Mesenchymal stem cell (in vitro differentiated cells and primary cell): ENCODE measurements at regions not wholly inside any gene's neighbourhood (a gene's known extent, or its start where the extent isn't known, plus 50 kb on each side); places are given as distances from the start of the nearest gene placed in this dataset.

Source experiments
- DNase-seq: peaks from one replicate; pipeline ENCODE4 v3.0.0-alpha.2; 2013
- H2AFZ ChIP-seq: one replicate; pipeline ENCODE4 v1.6.1; 2013; ENCODE audit warnings: low read depth, mild to moderate bottlenecking, control low read depth, inconsistent platforms, low read length, moderate library complexity
- H2AK5ac ChIP-seq: 2 replicates; pipeline ENCODE4 v1.6.1; 2013; ENCODE audit warnings: low read length, moderate library complexity, mild to moderate bottlenecking, inconsistent platforms; ENCODE audit not compliant: severe bottlenecking
- H2BK120ac ChIP-seq: one replicate; pipeline ENCODE4 v1.6.1; 2013; ENCODE audit warnings: low read depth, mild to moderate bottlenecking, inconsistent platforms, low read length, moderate library complexity
- H2BK12ac ChIP-seq, 2 experiments: one replicate each; pipeline ENCODE4 v1.6.1; 2013; ENCODE audit warnings: inconsistent platforms in 2 of 2, low read length in 2 of 2, mild to moderate bottlenecking in 2 of 2, moderate library complexity in 2 of 2, control low read depth in 1 of 2
- H2BK15ac ChIP-seq: one replicate; pipeline ENCODE4 v1.6.1; 2013; ENCODE audit warnings: mild to moderate bottlenecking, low read depth, inconsistent platforms; ENCODE audit not compliant: poor library complexity, severe bottlenecking
- H2BK5ac ChIP-seq: 2 replicates; pipeline ENCODE4 v1.6.1; 2013; ENCODE audit warnings: low read depth, mild to moderate bottlenecking, low read length, control low read depth, inconsistent platforms; ENCODE audit not compliant: poor library complexity, severe bottlenecking
- H3K14ac ChIP-seq, 2 experiments: one replicate each; pipeline ENCODE4 v1.6.1; 2013; ENCODE audit warnings: inconsistent platforms in 2 of 2, low read length in 2 of 2, control low read depth in 1 of 2, mild to moderate bottlenecking in 1 of 2, moderate library complexity in 1 of 2
- H3K18ac ChIP-seq, 2 experiments: one replicate each; pipeline ENCODE4 v1.6.1; 2013; ENCODE audit warnings: inconsistent platforms in 2 of 2, low read length in 2 of 2, control low read depth in 1 of 2, low read depth in 1 of 2, mild to moderate bottlenecking in 1 of 2
- H3K23ac ChIP-seq, 2 experiments: one replicate each; pipeline ENCODE4 v1.6.1; 2013; ENCODE audit warnings: inconsistent platforms in 2 of 2, low read length in 2 of 2, mild to moderate bottlenecking in 2 of 2, moderate library complexity in 2 of 2, control low read depth in 1 of 2
- H3K27ac ChIP-seq: 2 replicates; pipeline ENCODE4 v1.5.1; 2013; ENCODE audit warnings: mild to moderate bottlenecking, moderate library complexity, low read length, control low read depth, inconsistent platforms; ENCODE audit not compliant: poor library complexity, severe bottlenecking
- H3K27me3 ChIP-seq, 2 experiments: 2 replicates each; pipeline versions ENCODE4 v1.6.1 to v1.7.0; 2013; ENCODE audit warnings: low read length in 2 of 2, mild to moderate bottlenecking in 2 of 2, moderate library complexity in 2 of 2, control low read depth in 1 of 2, inconsistent platforms in 1 of 2; ENCODE audit not compliant: control insufficient read depth in 1 of 2, insufficient read depth in 1 of 2
- H3K36me3 ChIP-seq, 2 experiments: 2 replicates each; pipeline versions ENCODE4 v1.6.1 to v1.7.0; 2013; ENCODE audit warnings: low read length in 2 of 2, control low read depth in 1 of 2, inconsistent platforms in 1 of 2, low read depth in 1 of 2, mild to moderate bottlenecking in 1 of 2; ENCODE audit not compliant: insufficient read depth in 2 of 2, control insufficient read depth in 1 of 2
- H3K4ac ChIP-seq, 2 experiments: one replicate each; pipeline ENCODE4 v1.6.1; 2013; ENCODE audit warnings: inconsistent platforms in 2 of 2, low read length in 2 of 2, mild to moderate bottlenecking in 2 of 2, moderate library complexity in 2 of 2, control low read depth in 1 of 2, low read depth in 1 of 2
- H3K4me1 ChIP-seq: 2 replicates; pipeline ENCODE4 v1.6.1; 2013; ENCODE audit warnings: low read depth, low read length, control low read depth; ENCODE audit not compliant: control insufficient read depth, insufficient read depth
- H3K4me2 ChIP-seq: 2 replicates; pipeline ENCODE4 v1.6.1; 2013; ENCODE audit warnings: low read length, mild to moderate bottlenecking, inconsistent platforms; ENCODE audit not compliant: poor library complexity, severe bottlenecking
- H3K4me3 ChIP-seq, 2 experiments: 2 replicates each; pipeline versions ENCODE4 v1.5.1 to v1.7.0; 2013; ENCODE audit warnings: low read length in 2 of 2, mild to moderate bottlenecking in 2 of 2, control low read depth in 1 of 2, low read depth in 1 of 2; ENCODE audit not compliant: insufficient read depth in 1 of 2
- H3K79me1 ChIP-seq: replicated peaks from 2 replicates; pipeline ENCODE4 v1.6.1; 2013; ENCODE audit warnings: mild to moderate bottlenecking, control low read depth, low read length, inconsistent platforms; ENCODE audit not compliant: poor library complexity, severe bottlenecking
- H3K9ac ChIP-seq: 2 replicates; pipeline ENCODE4 v1.7.0; 2013; ENCODE audit warnings: mild to moderate bottlenecking, low read length, moderate library complexity
- H3K9me3 ChIP-seq: 2 replicates; pipeline ENCODE4 v1.7.0; 2013; ENCODE audit warnings: mild to moderate bottlenecking, low read length; ENCODE audit not compliant: control insufficient read depth
- H4K8ac ChIP-seq: one replicate; pipeline ENCODE4 v1.6.1; 2013; ENCODE audit warnings: inconsistent platforms, mild to moderate bottlenecking, low read length, moderate library complexity
- H4K91ac ChIP-seq: one replicate; pipeline ENCODE4 v1.6.1; 2013; ENCODE audit warnings: mild to moderate bottlenecking, low read length, inconsistent platforms
- WGBS: methylation state at CpG from one replicate; pipeline ENCODE4 v1.1.7; 2013; ENCODE audit warnings: mixed read lengths; 5-methylcytosine and 5-hydroxymethylcytosine counted together

GRCh38 chr5:56481428-56482357 lies 248.6 kb upstream of the ANKRD55 start:
- Histone ChIP-seq H2BK120ac (peak overlapping the region; percentile 98), H3K4ac (peak overlapping the region; percentile 89 to 96), H2AK5ac (peak overlapping the region; percentile 75), H3K18ac (peak overlapping the region; percentile 47 to 99), H3K4me2 (peak overlapping the region; percentile 67), H3K36me3 (no peaks in the 10 kb centered on the region), H2BK5ac (peak overlapping the region; percentile 81), H3K9me3 (no peaks in the 10 kb centered on the region), H3K23ac (peak overlapping the region in 1 of 2 experiments; percentile 83), H4K91ac (peak overlapping the region; percentile 94), H4K8ac (peak overlapping the region; percentile 92), H3K4me1 (peaks cover 13% of the 10 kb centered on the region), H3K79me1 (peaks cover 2% of the 10 kb centered on the region), H3K27me3 (peaks cover 0 to 3% of the 10 kb centered on the region in 2 experiments), H3K4me3 (peak overlapping the region; percentile 58 to 83), H3K9ac (peak overlapping the region; percentile 86), H2AFZ (peak overlapping the region; percentile 77), H2BK12ac (peak overlapping the region; percentile 81 to 93), H2BK15ac (peak overlapping the region; percentile 19), H3K27ac (peak overlapping the region; percentile 8), H3K14ac (peak overlapping the region in 1 of 2 experiments; percentile 98)
- 25% methylated on average over 18 of the region's 26 CpGs for WGBS
- peak; percentile 71 for DNase-seq

DNA sequence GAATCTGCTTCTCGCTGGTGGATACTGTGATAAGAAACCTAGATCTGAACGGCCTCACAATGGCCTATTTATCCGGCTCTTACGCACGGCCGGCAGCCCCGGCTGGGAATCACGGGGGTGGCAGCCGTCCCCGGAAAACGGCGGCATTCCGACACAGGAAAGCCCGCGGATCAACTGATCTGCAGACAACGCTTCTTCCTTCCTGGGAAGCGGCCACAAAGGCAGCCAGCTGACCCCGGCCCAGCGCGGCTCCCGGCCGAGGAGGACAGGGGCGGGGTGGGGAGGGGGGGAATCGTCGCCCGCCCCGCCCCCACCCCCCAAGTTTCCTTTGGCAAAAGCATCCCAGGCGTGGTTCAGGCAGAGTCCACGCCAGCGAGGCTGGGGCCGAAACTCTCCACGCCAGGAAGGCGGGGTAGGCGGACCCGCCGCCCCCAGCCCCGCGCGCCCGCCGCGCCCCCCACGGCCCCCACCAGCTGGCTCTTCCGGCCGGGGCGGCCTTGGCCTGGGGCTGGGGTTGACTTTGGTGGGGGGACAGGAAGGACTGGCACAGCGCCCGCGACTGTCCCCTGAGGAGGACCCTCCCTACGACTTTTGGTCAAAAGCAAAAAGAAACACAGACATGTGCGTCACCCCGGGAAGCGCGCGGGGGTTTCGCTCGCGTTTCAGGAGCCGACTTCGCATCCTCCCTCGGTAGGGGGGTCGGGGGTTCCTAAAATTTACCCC lies 247.7 kb upstream of the ANKRD55 start:
- H2BK15ac ChIP-seq: peak overlapping the region; percentile 77
- peak overlapping the region; percentile 36 for H2AFZ ChIP-seq
- H3K4me2 ChIP-seq: peak overlapping the region; percentile 67
- peaks cover 17% of the 10 kb centered on the region for H3K4me1 ChIP-seq
- H3K4ac ChIP-seq: peak overlapping the region; percentile 89 to 98
- peak overlapping the region in 1 of 2 experiments; percentile 81 for H3K14ac ChIP-seq
- no peaks in the 10 kb centered on the region for H3K9me3 ChIP-seq
- peaks cover 2% of the 10 kb centered on the region for H3K79me1 ChIP-seq
- H3K18ac ChIP-seq: peak overlapping the region; percentile 79 to 84
- WGBS: under 1% methylated on average over 44 of the region's 62 CpGs
- H3K36me3 ChIP-seq: no peaks in the 10 kb centered on the region
- peak overlapping the region in 1 of 2 experiments; percentile 55 for H3K23ac ChIP-seq
- H2BK12ac ChIP-seq: peak overlapping the region; percentile 7 to 77
- peak overlapping the region; percentile 58 to 83 for H3K4me3 ChIP-seq
- H4K91ac ChIP-seq: peak overlapping the region; percentile 85
- peak; percentile 76 for DNase-seq
- peak overlapping the region; percentile 80 for H2BK5ac ChIP-seq
- H2AK5ac ChIP-seq: peak overlapping the region; percentile 36
- H3K9ac ChIP-seq: peak overlapping the region; percentile 86
- H3K27me3 ChIP-seq: peaks cover 0 to 3% of the 10 kb centered on the region in 2 experiments
- peak overlapping the region; percentile 95 for H4K8ac ChIP-seq
- peak overlapping the region; percentile 98 for H2BK120ac ChIP-seq
- H3K27ac ChIP-seq: peak overlapping the region; percentile 69

DNA sequence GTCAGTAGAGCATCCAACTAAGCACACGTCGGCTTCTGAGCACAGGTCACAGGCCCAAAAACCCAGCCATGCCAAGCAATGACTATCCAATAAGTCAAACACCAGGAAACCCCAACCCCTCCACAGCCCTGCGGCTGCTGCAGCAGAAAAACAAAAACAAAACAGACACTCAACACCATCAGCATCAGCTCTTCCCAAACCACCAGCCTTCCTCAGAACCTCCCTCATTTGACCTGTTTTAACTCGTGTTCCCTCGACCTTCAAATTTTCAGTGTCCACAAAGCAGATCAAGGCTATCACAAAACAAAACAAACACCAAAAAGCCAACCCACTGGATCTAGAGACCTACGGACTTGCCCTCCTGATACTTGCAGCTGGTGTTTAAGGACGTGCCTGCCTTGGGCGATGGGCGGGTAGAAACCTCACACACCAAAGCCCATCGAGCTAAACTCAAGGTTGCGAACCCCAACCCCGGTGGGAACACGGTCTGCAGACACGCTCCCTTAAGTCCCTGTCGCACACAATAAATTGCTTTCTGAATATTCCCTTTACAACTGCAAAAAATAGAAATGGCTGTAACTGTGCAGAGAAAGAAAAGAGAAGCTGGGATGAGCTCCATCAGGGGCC lies 247.1 kb upstream of the ANKRD55 start:
- no peaks in the 10 kb centered on the region for H3K9me3 ChIP-seq
- peak overlapping the region; percentile 79 to 84 for H3K18ac ChIP-seq
- H3K27ac ChIP-seq: peak overlapping the region; percentile 69
- H2AK5ac ChIP-seq: peak overlapping the region; percentile 36
- H3K79me1 ChIP-seq: peaks cover 2% of the 10 kb centered on the region
- no peak overlapping the region for H2BK5ac ChIP-seq
- 23% methylated on average over 10 of the region's 15 CpGs for WGBS
- H2BK120ac ChIP-seq: no peak overlapping the region
- no peaks in the 10 kb centered on the region for H3K36me3 ChIP-seq
- peak overlapping the region; percentile 74 for H4K91ac ChIP-seq
- peak overlapping the region; percentile 51 to 98 for H3K4ac ChIP-seq
- H3K4me3 ChIP-seq: peak overlapping the region in 1 of 2 experiments; percentile 83
- peak overlapping the region; percentile 86 for H3K9ac ChIP-seq
- peaks cover 0 to 3% of the 10 kb centered on the region in 2 experiments for H3K27me3 ChIP-seq
- peaks cover 17% of the 10 kb centered on the region for H3K4me1 ChIP-seq
- peak overlapping the region in 1 of 2 experiments; percentile 55 for H3K23ac ChIP-seq
- H4K8ac ChIP-seq: peak overlapping the region; percentile 95
- DNase-seq: peak; percentile 38
- H2BK15ac ChIP-seq: no peak overlapping the region
- peak overlapping the region in 1 of 2 experiments; percentile 62 for H3K14ac ChIP-seq
- peak overlapping the region; percentile 67 for H3K4me2 ChIP-seq
- H2AFZ ChIP-seq: peak overlapping the region; percentile 36
- peak overlapping the region; percentile 23 to 95 for H2BK12ac ChIP-seq
